OCI-LY7 (cell line): ENCODE measurements at regions not wholly inside any gene's neighbourhood (a gene's known extent, or its start where the extent isn't known, plus 50 kb on each side); places are given as distances from the start of the nearest gene placed in this dataset.

Experiments used
- BruUV-seq: library from RNA; stranded (reverse); fragments of 400-500 nt; replicated peaks from 2 replicates; lab custom pipeline; 2021; lab: Mats Ljungman, UMichigan
- CTCF ChIA-PET: fragments of 300-600 bp; sonication (Branson Sonifier 250); formaldehyde crosslinking; loops from one replicate; lab custom pipeline; 2022; ENCODE audit warnings: antibody characterized with exemption; ENCODE audit not compliant: unreplicated experiment; lab: Charles Lee
- POLR2A ChIA-PET: fragments of 300-600 bp; sonication (Branson Sonifier 250); formaldehyde crosslinking; loops from one replicate; lab custom pipeline; 2022; ENCODE audit warnings: antibody characterized with exemption; lab: Charles Lee
- DNase-seq: peaks from one replicate; pipeline ENCODE4 v3.0.0-alpha.2; 2015; ENCODE audit warnings: low spot score
- H2AFZ ChIP-seq: fragments of 200-600 bp; sonication (generic), shearing (Covaris generic); 2 replicates; pipeline ENCODE4 v1.6.1; 2014; ENCODE audit warnings: mild to moderate bottlenecking, antibody characterized with exemption, low read length, moderate library complexity
- H3K27ac ChIP-seq: fragments of 200-600 bp; sonication (generic); 2 replicates; pipeline ENCODE4 v1.5.1; 2014; ENCODE audit warnings: mixed run types, low read depth, mild to moderate bottlenecking, moderate library complexity, low read length, inconsistent platforms; ENCODE audit not compliant: poor library complexity, severe bottlenecking
- H3K36me3 ChIP-seq: fragments of 200-600 bp; sonication (generic); 2 replicates; pipeline ENCODE4 v1.6.1; 2014; ENCODE audit warnings: mild to moderate bottlenecking, antibody characterized with exemption, low read length, moderate library complexity, mixed read lengths; ENCODE audit not compliant: insufficient read depth
- H3K4me1 ChIP-seq: fragments of 200-600 bp; sonication (generic); 2 replicates; pipeline ENCODE4 v1.5.1; 2014; ENCODE audit warnings: mild to moderate bottlenecking, low read length; ENCODE audit not compliant: insufficient read depth, poor library complexity, severe bottlenecking
- H3K4me2 ChIP-seq: fragments of 200-600 bp; sonication (generic); 2 replicates; pipeline ENCODE4 v1.6.1; 2014; ENCODE audit warnings: mild to moderate bottlenecking, low read length
- H3K4me3 ChIP-seq: fragments of 200-600 bp; sonication (generic); 2 replicates; pipeline ENCODE4 v1.5.1; 2014; ENCODE audit warnings: mild to moderate bottlenecking, low read depth, low read length; ENCODE audit not compliant: poor library complexity, severe bottlenecking
- H3K79me2 ChIP-seq: fragments of 200-600 bp; sonication (generic); 2 replicates; pipeline ENCODE4 v1.6.1; 2016; ENCODE audit warnings: low read depth, mild to moderate bottlenecking, low read length, moderate library complexity, mixed read lengths; ENCODE audit not compliant: insufficient read depth
- H3K9me2 ChIP-seq: fragments of 200-600 bp; sonication (generic); 2 replicates; pipeline ENCODE4 v1.6.1; 2016; ENCODE audit warnings: mild to moderate bottlenecking, low read length, mixed read lengths; ENCODE audit not compliant: insufficient read depth
- H3K9me3 ChIP-seq: fragments of 200-600 bp; sonication (generic); 2 replicates; pipeline ENCODE4 v1.6.1; 2014; ENCODE audit warnings: mild to moderate bottlenecking, mixed run types, low read length, mixed read lengths
- H4K20me1 ChIP-seq: fragments of 200-600 bp; sonication (generic); 2 replicates; pipeline ENCODE4 v1.6.1; 2014; ENCODE audit warnings: mild to moderate bottlenecking, antibody characterized with exemption, low read length, moderate library complexity, mixed read lengths; ENCODE audit not compliant: insufficient read depth
- EZH2phosphoT487 ChIP-seq: fragments of 200-600 bp; sonication (generic); IDR thresholded peaks from 2 replicates; pipeline ENCODE4 v1.6.1; 2018; ENCODE audit warnings: low read depth, borderline replicate concordance, mild to moderate bottlenecking, mixed run types, antibody characterized with exemption, low read length, moderate library complexity, mixed read lengths
- intact Hi-C: fragments of 100-400 bp; cut with micrococcal nuclease; formaldehyde crosslinking; loops from one replicate; pipeline ENCODE4 v1.10.0; 2022; ENCODE audit not compliant: unreplicated experiment
- TF ChIP-seq, protein P1 (sequence below): fragments of 200-600 bp; sonication (generic); conservative IDR thresholded peaks from 2 replicates; pipeline ENCODE4 v1.5.1; 2014; ENCODE audit warnings: mild to moderate bottlenecking, antibody characterized with exemption, low read length, moderate library complexity, mixed read lengths

DNA sequence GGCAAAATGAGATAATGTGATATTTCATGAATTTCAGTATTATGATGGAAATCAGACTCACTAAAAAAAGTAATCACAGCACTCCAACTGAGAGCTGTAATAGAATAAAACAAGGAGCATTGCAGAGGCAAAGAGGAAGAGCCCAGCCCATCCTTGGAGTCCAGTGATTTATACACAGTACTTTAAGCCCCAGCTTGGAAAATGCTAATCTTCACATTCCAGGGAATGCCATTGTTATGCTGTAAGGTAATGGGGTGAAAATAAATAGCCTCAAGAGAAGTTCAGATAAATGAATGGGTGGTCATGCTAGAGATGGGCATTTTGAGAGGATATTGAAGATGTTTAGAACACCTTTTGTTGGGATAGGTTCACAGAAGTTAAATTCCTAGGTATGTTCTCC, 190.3 kb upstream of the TAPT1 start:
- Histone ChIP-seq H3K79me2 (no peaks in the 10 kb centered on the region), H4K20me1 (no peaks in the 10 kb centered on the region), H3K4me2 (no peak overlapping the region), H3K27ac (no peak overlapping the region), H3K4me1 (no peaks in the 10 kb centered on the region), H2AFZ (no peak overlapping the region), H3K4me3 (no peak overlapping the region), H3K9me3 (no peaks in the 10 kb centered on the region), H3K9me2 (no peaks in the 10 kb centered on the region), H3K36me3 (no peaks in the 10 kb centered on the region)
- DNase-seq: no peak
- intact Hi-C loops: no loop called here
- ChIA-PET POLR2A (no interaction called here), CTCF (no interaction called here)
- TF ChIP-seq EZH2phosphoT487: no peak
- no TSS peak for BruUV-seq

DNA sequence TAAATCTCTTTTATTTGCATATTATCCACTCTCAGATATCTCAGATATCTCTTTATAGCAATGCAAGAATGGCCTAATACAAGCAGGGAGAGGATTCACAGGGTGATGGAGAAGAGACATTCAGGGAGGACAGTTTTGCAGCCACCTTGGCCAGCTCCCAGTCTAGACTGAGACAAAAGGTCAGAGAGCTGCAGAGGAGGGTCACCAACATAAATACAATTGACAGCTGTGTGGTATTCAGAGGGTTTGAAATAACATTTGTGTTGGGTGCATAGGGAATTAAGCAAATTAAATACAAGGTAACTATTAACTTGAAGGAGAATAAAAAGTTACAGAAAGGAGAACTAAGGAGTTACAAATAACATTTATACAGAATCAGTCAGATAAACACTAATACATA, 189.5 kb upstream of the TAPT1 start:
- H3K79me2 ChIP-seq: no peaks in the 10 kb centered on the region
- no peaks in the 10 kb centered on the region for H3K9me3 ChIP-seq
- BruUV-seq: no TSS peak
- CTCF ChIA-PET: no interaction called here
- no peak overlapping the region for H3K4me3 ChIP-seq
- intact Hi-C loops: no loop called here
- no peak for DNase-seq
- H3K4me1 ChIP-seq: no peaks in the 10 kb centered on the region
- no peaks in the 10 kb centered on the region for H3K36me3 ChIP-seq
- POLR2A ChIA-PET: no interaction called here
- H4K20me1 ChIP-seq: no peaks in the 10 kb centered on the region
- H3K9me2 ChIP-seq: no peaks in the 10 kb centered on the region
- H2AFZ ChIP-seq: no peak overlapping the region
- TF ChIP-seq EZH2phosphoT487: no peak
- TF ChIP-seq, protein P1, sequence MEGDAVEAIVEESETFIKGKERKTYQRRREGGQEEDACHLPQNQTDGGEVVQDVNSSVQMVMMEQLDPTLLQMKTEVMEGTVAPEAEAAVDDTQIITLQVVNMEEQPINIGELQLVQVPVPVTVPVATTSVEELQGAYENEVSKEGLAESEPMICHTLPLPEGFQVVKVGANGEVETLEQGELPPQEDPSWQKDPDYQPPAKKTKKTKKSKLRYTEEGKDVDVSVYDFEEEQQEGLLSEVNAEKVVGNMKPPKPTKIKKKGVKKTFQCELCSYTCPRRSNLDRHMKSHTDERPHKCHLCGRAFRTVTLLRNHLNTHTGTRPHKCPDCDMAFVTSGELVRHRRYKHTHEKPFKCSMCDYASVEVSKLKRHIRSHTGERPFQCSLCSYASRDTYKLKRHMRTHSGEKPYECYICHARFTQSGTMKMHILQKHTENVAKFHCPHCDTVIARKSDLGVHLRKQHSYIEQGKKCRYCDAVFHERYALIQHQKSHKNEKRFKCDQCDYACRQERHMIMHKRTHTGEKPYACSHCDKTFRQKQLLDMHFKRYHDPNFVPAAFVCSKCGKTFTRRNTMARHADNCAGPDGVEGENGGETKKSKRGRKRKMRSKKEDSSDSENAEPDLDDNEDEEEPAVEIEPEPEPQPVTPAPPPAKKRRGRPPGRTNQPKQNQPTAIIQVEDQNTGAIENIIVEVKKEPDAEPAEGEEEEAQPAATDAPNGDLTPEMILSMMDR: no peak
- H3K4me2 ChIP-seq: no peak overlapping the region
- H3K27ac ChIP-seq: no peak overlapping the region

DNA sequence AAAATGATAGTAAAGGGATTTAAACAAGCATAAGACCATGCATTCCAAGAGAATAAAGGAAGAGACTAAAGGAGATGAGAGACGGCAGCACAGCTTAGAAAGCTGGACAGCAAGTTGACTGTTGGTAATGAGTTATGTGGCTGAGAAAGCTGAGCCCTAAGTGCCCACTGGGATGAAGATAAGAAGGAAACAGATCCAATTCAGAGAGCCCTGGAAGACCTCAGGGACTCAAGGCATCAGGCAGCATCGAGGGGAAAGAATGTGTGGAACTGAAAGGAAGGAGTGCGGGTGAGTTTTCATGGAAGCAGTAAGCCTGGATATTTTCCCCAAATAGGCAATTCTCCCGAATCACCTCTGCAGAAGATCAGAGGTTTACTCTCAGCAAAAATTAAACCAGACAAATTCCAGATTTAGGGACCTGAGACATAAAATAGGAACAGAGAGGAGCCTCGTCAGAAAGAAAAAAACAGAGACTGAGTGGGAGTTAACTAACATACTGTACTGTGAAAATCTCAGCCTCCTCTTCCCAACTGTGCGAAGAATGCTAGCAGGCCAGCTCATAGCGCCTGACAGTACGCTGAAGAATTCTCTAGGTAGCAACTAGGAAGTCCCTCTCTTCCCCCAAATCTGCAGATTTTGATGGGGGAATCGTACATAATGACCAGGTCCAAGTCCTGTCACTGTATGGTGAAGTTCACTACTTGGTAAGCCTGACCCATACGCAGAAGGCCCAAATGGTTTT, 187.7 kb upstream of the TAPT1 start:
- POLR2A ChIA-PET: no interaction called here
- no peaks in the 10 kb centered on the region for H3K9me3 ChIP-seq
- intact Hi-C loops: no loop called here

More for the DNA sequence above, 187.7 kb upstream of the TAPT1 start:
- DNase-seq: no peak
- no peak overlapping the region for H3K4me2 ChIP-seq
- no peaks in the 10 kb centered on the region for H3K36me3 ChIP-seq
- H3K4me3 ChIP-seq: no peak overlapping the region
- BruUV-seq: no TSS peak
- no peak overlapping the region for H2AFZ ChIP-seq
- H3K4me1 ChIP-seq: no peaks in the 10 kb centered on the region
- H3K79me2 ChIP-seq: no peaks in the 10 kb centered on the region
- CTCF ChIA-PET: no interaction called here
- no peaks in the 10 kb centered on the region for H4K20me1 ChIP-seq
- TF ChIP-seq, protein P1: no peak
- no peak for TF ChIP-seq EZH2phosphoT487
- H3K27ac ChIP-seq: no peak overlapping the region
- no peaks in the 10 kb centered on the region for H3K9me2 ChIP-seq
